ENCODE measurements at regions not wholly inside any gene's neighbourhood (a gene's known extent, or its start where the extent isn't known, plus 50 kb on each side); places are given as distances from the start of the nearest gene placed in this dataset.

GRCh38 chr2:38446906-38447561 lies 70.0 kb upstream of the ATL2 start:
- no peak for FAIRE-seq

GRCh38 chr2:38446418-38446817 lies 69.3 kb upstream of the ATL2 start:
- FAIRE-seq: no peak

- no peak for FAIRE-seq
Measured at GRCh38 chr2:38444247-38444646, 67.2 kb upstream of the ATL2 start.

GRCh38 chr2:38442643-38443541 lies 65.8 kb upstream of the ATL2 start:
- no peak for FAIRE-seq

- FAIRE-seq: no peak
Measured at GRCh38 chr2:38441346-38441745, 64.3 kb upstream of the ATL2 start.

GRCh38 chr2:38440655-38441054 lies 63.6 kb upstream of the ATL2 start:
- no peak for FAIRE-seq

- FAIRE-seq: no peak
Measured at GRCh38 chr2:38439863-38440262, 62.8 kb upstream of the ATL2 start.

GRCh38 chr2:38438883-38439612 lies 62.0 kb upstream of the ATL2 start:
- no peak for FAIRE-seq

GRCh38 chr2:38438133-38438882 lies 61.2 kb upstream of the ATL2 start:
- FAIRE-seq: no peak

GRCh38 chr2:38436227-38436664 lies 59.2 kb upstream of the ATL2 start:
- no peak for FAIRE-seq

- FAIRE-seq: no peak
Measured at GRCh38 chr2:38435775-38436174, 58.7 kb upstream of the ATL2 start.

GRCh38 chr2:38434595-38434994 lies 57.5 kb upstream of the ATL2 start:
- FAIRE-seq: no peak

GRCh38 chr2:38433607-38433975 lies 56.5 kb upstream of the ATL2 start:
- FAIRE-seq: no peak

- no peak for FAIRE-seq
Measured at GRCh38 chr2:38432820-38433606, 55.9 kb upstream of the ATL2 start.

- no peak for FAIRE-seq
Measured at GRCh38 chr2:38430597-38431207, 53.6 kb upstream of the ATL2 start.

- no peak for FAIRE-seq
Measured at GRCh38 chr2:38430196-38430595, 53.1 kb upstream of the ATL2 start.

GRCh38 chr2:38427936-38428335 lies 50.9 kb upstream of the ATL2 start:
- FAIRE-seq: no peak

GRCh38 chr2:38427054-38427453 lies 50.0 kb upstream of the ATL2 start:
- FAIRE-seq: no peak
